Vagina (tissue), 2 donors: ENCODE measurements at regions not wholly inside any gene's neighbourhood (a gene's known extent, or its start where the extent isn't known, plus 50 kb on each side); places are given as distances from the start of the nearest gene placed in this dataset.

Experiments
- DNase-seq, 2 donors: peaks; one replicate each; pipeline ENCODE4 v3.0.0-alpha.2; 2017; ENCODE audit errors: extremely low spot score in 2 of 2
- H3K27ac ChIP-seq: fragments of 200-600 bp; sonication (generic); one replicate; pipeline ENCODE4 v1.5.1; 2019
- H3K27me3 ChIP-seq: fragments of 200-600 bp; sonication (generic); one replicate; pipeline ENCODE4 v1.5.1; 2019
- H3K36me3 ChIP-seq, 2 donors: fragments of 200-600 bp; sonication (generic); one replicate each; pipeline ENCODE4 v1.5.1; 2017 to 2019
- H3K4me1 ChIP-seq: fragments of 200-600 bp; sonication (generic); one replicate; pipeline ENCODE4 v1.5.1; 2019
- H3K4me3 ChIP-seq, 2 donors: fragments of 200-600 bp; sonication (generic); 1 replicate in 1 of 2; 2 replicates in 1 of 2; pipeline ENCODE4 v1.5.1; 2016 to 2019
- H3K9me3 ChIP-seq: fragments of 200-600 bp; sonication (generic); one replicate; pipeline ENCODE4 v1.5.1; 2019
- CTCF ChIP-seq, 3 experiments: fragments of 450-650 bp in 2 of 3; fragments of 200-600 bp in 1 of 3; sonication (generic) in 1 of 3; IDR thresholded peaks; one replicate each; pipeline ENCODE4 v1.5.1; 2017 to 2019; ENCODE audit warnings: antibody characterized with exemption in 3 of 3, mild to moderate bottlenecking in 2 of 3, moderate library complexity in 2 of 3
- POLR2A ChIP-seq, 2 donors: fragments of 450-650 bp; IDR thresholded peaks; one replicate each; pipeline ENCODE4 v1.6.1; 2017; ENCODE audit warnings: antibody characterized with exemption in 2 of 2, mild to moderate bottlenecking in 2 of 2, moderate library complexity in 2 of 2
- POLR2AphosphoS5 ChIP-seq, 2 donors: sonication (generic); formaldehyde crosslinking; IDR thresholded peaks; one replicate each; pipeline ENCODE4 v1.9.0; 2017; ENCODE audit warnings: antibody characterized with exemption in 2 of 2, mild to moderate bottlenecking in 2 of 2, low read depth in 1 of 2; ENCODE audit not compliant: insufficient read depth in 1 of 2
- intact Hi-C: fragments of 100-400 bp; cut with DNase I; formaldehyde crosslinking; loops from one replicate; pipeline ENCODE4 v1.15.1; 2023

GRCh38 chr21:41064951-41065350 is 103.0 kb upstream of the BACE2 start:
- intact Hi-C loops: loop anchor here (10.0 kb wide), 1 partner anchor 920 kb away; no protein-coding TSS in a partner anchor
- TF ChIP-seq CTCF (IDR thresholded peaks at IDR 0.05): no peak
- TF ChIP-seq POLR2A (IDR thresholded peaks at IDR 0.05): no peak
- Histone ChIP-seq H3K27me3 (no peaks in the 10 kb centered on the region), H3K36me3 (no peaks in the 10 kb centered on the region), H3K4me3 (no peak overlapping the region), H3K4me1 (no peaks in the 10 kb centered on the region), H3K27ac (no peak overlapping the region), H3K9me3 (no peaks in the 10 kb centered on the region)
- peak in 1 of 2 donors; percentile 58 for DNase-seq

DNA sequence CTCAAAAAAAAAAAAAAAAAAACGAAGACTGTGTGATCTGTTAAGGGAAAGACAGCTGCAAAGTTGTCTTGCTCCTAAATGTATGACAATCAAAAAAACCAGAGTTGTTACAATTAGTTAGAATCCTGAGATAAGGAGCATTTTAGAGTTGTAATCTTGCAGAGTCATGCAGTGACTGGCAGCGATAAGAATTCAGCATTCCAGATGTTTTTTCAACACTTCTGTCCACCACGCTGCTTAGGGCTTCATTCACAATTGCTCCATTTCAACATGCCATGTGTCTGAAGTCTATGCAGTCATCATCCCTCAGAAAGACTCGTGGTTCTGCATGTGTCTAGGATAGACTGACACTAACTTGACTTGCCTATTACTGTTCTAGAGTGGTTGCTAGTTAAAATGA is 102.4 kb upstream of the BACE2 start:
- H3K4me3 ChIP-seq: no peak overlapping the region
- intact Hi-C loops: loop anchor here (10.0 kb wide), 1 partner anchor 921 kb away; no protein-coding TSS in a partner anchor
- no peak overlapping the region for H3K27ac ChIP-seq
- H3K27me3 ChIP-seq: no peaks in the 10 kb centered on the region
- H3K36me3 ChIP-seq: no peaks in the 10 kb centered on the region
- H3K4me1 ChIP-seq: no peaks in the 10 kb centered on the region
- no peaks in the 10 kb centered on the region for H3K9me3 ChIP-seq
- DNase-seq: peak in 1 of 2 donors; percentile 16
- TF ChIP-seq CTCF (IDR thresholded peaks at IDR 0.05) (no peak), POLR2AphosphoS5 (IDR thresholded peaks at IDR 0.05; ENCODE audit: insufficient read depth in 1 of 2, low read depth in 1 of 2) (no peak)

GRCh38 chr21:41066086-41066938 is 101.6 kb upstream of the BACE2 start:
- Histone ChIP-seq H3K4me1 (no peaks in the 10 kb centered on the region), H3K4me3 (no peak overlapping the region), H3K27me3 (no peaks in the 10 kb centered on the region), H3K9me3 (no peaks in the 10 kb centered on the region), H3K36me3 (no peaks in the 10 kb centered on the region), H3K27ac (no peak overlapping the region)
- no peak for TF ChIP-seq POLR2A (IDR thresholded peaks at IDR 0.05)
- no peak for TF ChIP-seq POLR2AphosphoS5 (IDR thresholded peaks at IDR 0.05; ENCODE audit: insufficient read depth in 1 of 2, low read depth in 1 of 2)
- no peak for TF ChIP-seq CTCF (IDR thresholded peaks at IDR 0.05)
- intact Hi-C loops: loop anchor here (10.0 kb wide), 1 partner anchor 922 kb away; no protein-coding TSS in a partner anchor
- DNase-seq: peak in 1 of 2 donors; percentile 34

DNA sequence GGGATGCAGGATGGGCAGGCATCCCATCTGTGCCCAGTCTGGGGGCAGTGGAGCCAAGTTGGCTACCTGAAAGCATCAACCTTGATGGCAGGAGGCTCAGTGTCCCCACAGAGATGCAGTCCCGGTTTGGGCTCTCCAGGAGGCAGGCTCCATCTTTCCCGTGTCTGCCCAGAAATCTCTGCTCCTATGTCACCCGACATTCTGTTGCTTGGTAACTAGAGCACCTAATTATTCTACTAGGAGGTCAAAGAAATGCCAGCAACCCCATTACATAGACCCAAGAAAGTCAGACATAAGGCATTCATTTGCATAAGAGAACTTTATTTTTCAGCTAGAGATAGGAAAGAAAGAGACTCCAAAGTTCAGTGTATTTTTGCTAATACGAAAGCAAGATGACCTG is 100.3 kb upstream of the BACE2 start:
- H3K27me3 ChIP-seq: no peaks in the 10 kb centered on the region
- no peaks in the 10 kb centered on the region for H3K36me3 ChIP-seq
- peak in 1 of 2 donors; percentile 70 for DNase-seq
- H3K4me1 ChIP-seq: no peaks in the 10 kb centered on the region
- no peak overlapping the region for H3K27ac ChIP-seq
- intact Hi-C loops: loop anchor here (10.0 kb wide), 1 partner anchor 923 kb away; no protein-coding TSS in a partner anchor
- no peak overlapping the region for H3K4me3 ChIP-seq
- no peaks in the 10 kb centered on the region for H3K9me3 ChIP-seq
- TF ChIP-seq POLR2AphosphoS5 (IDR thresholded peaks at IDR 0.05; ENCODE audit: insufficient read depth in 1 of 2, low read depth in 1 of 2): no peak
- no peak for TF ChIP-seq CTCF (IDR thresholded peaks at IDR 0.05)
- no peak for TF ChIP-seq POLR2A (IDR thresholded peaks at IDR 0.05)

DNA sequence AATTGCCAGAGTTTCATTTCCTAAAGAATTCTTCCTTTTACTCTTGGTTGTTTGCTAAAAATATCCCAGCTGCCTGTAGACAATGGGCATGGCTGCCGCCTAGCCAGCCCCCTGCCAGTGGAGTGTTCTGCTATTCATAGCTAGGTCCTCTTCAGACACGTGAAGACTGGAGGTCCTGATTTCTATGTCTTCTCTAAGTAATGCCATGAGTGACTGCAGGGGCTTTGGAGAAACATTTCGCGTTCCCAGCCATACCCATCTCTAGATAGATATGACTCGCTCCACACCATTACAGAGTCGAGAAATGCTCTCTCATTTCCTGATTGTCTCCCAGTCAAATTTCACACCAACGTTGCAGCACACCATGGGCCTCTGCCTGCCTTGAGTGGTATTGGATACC is 99.5 kb upstream of the BACE2 start:
- Histone ChIP-seq H3K4me3 (no peak overlapping the region), H3K36me3 (no peaks in the 10 kb centered on the region), H3K27ac (no peak overlapping the region), H3K27me3 (no peaks in the 10 kb centered on the region), H3K9me3 (no peaks in the 10 kb centered on the region), H3K4me1 (no peaks in the 10 kb centered on the region)
- TF ChIP-seq POLR2A (IDR thresholded peaks at IDR 0.05) (no peak), POLR2AphosphoS5 (IDR thresholded peaks at IDR 0.05; ENCODE audit: insufficient read depth in 1 of 2, low read depth in 1 of 2) (no peak), CTCF (IDR thresholded peaks at IDR 0.05) (no peak)
- DNase-seq: peak in 1 of 2 donors; percentile 28
- intact Hi-C loops: loop anchor here (10.0 kb wide), 1 partner anchor 924 kb away; no protein-coding TSS in a partner anchor
